GM10248 (cell line): ENCODE measurements at regions not wholly inside any gene's neighbourhood (a gene's known extent, or its start where the extent isn't known, plus 50 kb on each side); places are given as distances from the start of the nearest gene placed in this dataset.

Experiments used
- CTCF ChIA-PET: fragments of 300-600 bp; sonication (Branson Sonifier 250); formaldehyde crosslinking; extraction: SDS; loops from one replicate; lab custom pipeline; 2021; ENCODE audit warnings: antibody characterized with exemption; lab: Yijun Ruan, JAX
- POLR2A ChIA-PET: fragments of 350-650 bp; sonication (Branson Sonifier 250); formaldehyde crosslinking; extraction: SDS; loops from one replicate; lab custom pipeline; 2020; ENCODE audit warnings: antibody characterized with exemption; lab: Yijun Ruan, JAX
- DNase-seq: peaks from one replicate; pipeline ENCODE4 v3.0.0; 2012; ENCODE audit errors: extremely low spot score
- TF ChIP-seq, protein P1 (sequence below): IDR thresholded peaks from 2 replicates; pipeline ENCODE4 v1.5.1; 2012; ENCODE audit warnings: mild to moderate bottlenecking, low read depth; ENCODE audit errors: extremely low read depth, missing control alignments, control extremely low read depth

DNA sequence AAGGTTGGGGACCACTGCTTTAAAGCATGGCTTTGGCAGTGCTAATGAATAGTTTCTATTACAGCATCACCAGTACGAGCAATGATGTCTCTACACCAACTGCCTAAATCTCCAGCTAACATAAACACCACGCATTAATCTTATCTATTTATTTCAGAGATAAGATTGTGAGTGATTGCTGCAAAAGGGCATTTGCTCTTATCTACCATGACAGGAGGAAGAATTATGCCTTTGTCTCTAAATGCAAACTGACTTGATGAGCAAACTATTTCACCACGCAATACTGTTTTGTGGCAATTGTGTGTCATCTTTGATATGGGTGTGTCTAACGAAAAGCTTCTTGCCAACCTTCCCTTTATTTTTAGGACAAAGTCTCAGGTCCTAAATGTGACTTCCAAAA lies 684.9 kb downstream of the SORCS1 start:
- TF ChIP-seq, protein P1, sequence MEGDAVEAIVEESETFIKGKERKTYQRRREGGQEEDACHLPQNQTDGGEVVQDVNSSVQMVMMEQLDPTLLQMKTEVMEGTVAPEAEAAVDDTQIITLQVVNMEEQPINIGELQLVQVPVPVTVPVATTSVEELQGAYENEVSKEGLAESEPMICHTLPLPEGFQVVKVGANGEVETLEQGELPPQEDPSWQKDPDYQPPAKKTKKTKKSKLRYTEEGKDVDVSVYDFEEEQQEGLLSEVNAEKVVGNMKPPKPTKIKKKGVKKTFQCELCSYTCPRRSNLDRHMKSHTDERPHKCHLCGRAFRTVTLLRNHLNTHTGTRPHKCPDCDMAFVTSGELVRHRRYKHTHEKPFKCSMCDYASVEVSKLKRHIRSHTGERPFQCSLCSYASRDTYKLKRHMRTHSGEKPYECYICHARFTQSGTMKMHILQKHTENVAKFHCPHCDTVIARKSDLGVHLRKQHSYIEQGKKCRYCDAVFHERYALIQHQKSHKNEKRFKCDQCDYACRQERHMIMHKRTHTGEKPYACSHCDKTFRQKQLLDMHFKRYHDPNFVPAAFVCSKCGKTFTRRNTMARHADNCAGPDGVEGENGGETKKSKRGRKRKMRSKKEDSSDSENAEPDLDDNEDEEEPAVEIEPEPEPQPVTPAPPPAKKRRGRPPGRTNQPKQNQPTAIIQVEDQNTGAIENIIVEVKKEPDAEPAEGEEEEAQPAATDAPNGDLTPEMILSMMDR = no peak
- CTCF ChIA-PET = interaction anchor here (1.2 kb wide), 1 partner anchor 13 kb away, joined by 5 read pairs; no protein-coding TSS in a partner anchor
- POLR2A ChIA-PET = no interaction called here
- no peak for DNase-seq

DNA sequence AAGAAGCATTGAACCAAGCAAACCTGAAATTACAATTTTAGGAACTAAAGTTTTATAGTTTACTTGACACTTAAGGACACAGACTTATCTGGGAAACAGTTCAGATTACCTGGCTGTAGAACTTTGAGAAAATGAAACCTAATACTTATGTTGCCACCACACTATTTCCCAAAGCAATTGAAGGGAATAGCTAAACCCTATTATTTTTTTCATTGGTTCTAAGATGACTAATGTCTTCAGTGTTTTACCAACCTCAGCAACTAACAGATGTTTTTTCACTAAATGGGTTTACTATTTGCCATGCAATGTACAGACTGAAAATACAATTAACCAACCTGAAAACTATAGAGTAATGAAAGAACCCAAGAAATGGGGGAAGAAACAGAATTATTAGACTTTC lies 689.6 kb downstream of the SORCS1 start:
- POLR2A ChIA-PET = no interaction called here
- DNase-seq = no peak
- CTCF ChIA-PET = no interaction called here
- TF ChIP-seq, protein P1 = no peak

DNA sequence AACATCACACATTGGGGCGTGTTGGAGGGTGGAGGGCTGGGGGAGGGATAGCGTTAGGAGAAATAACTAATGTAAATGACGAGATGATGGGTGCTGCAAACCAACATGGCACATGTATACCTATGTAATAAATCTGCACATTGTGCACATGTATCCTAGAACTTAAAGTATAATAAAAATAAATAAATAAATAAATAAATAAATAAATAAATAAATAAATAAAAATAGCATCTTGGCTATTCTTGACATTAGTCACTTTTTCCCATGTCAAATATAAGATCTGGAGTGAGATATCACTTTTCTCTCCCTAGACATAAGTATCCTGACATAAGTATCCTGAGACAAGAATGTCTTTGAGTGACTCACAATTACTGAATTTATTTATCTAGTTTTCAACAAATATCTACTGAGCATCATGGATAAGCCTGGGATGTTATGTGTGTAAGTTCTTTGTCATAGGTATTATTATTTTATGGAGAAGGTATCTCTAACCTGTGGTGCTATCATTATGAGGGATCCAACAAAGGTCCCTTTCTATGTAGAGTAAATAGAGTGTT lies 691.3 kb downstream of the SORCS1 start:
- ChIA-PET CTCF (no interaction called here), POLR2A (no interaction called here)
- TF ChIP-seq, protein P1 = no peak
- no peak for DNase-seq

DNA sequence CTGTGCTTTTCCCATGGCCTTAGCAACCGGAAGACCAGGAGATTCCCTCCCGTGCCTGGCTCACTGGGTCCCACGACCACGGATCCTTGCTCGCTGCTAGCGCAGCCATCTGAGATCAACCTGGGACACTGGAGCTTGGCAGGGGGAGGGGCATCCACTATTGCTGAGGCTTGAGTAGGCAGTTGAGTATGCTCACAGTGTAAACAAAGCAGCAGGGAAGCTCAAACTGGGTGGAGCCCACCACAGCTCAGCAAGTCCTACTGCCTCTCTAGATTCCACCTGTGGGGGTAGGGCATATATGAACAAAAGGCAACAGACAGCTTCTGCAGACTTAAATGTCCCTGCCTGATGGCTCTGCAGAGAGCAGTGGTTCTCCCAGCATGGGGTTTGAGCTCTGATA lies 697.0 kb downstream of the SORCS1 start:
- TF ChIP-seq, protein P1 = no peak
- ChIA-PET CTCF (interaction anchor here (1.7 to 2.3 kb wide), 2 partner anchors 9 to 13 kb away, joined by 5 to 8 read pairs; no protein-coding TSS in a partner anchor), POLR2A (no interaction called here)
- no peak for DNase-seq

DNA sequence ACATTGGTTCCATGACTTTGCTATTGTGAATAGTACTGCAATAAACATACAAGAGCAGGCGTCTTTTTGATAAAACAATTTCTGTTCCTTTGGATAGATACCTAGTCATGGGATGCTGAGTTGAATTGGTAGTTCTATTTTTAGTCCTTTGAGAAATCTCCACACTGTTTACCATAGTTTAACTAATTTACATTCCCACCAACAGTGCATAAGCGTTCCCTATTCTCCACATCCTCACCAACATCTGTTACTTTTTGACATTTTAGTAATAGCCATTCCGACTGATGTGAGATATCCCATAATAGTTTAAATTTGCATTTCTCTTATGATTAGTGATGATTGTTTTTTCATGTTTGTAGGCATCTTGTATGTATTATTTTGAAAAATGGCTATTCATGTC lies 707.0 kb downstream of the SORCS1 start:
- CTCF ChIA-PET = no interaction called here
- DNase-seq = no peak
- POLR2A ChIA-PET = no interaction called here
- TF ChIP-seq, protein P1 = no peak

DNA sequence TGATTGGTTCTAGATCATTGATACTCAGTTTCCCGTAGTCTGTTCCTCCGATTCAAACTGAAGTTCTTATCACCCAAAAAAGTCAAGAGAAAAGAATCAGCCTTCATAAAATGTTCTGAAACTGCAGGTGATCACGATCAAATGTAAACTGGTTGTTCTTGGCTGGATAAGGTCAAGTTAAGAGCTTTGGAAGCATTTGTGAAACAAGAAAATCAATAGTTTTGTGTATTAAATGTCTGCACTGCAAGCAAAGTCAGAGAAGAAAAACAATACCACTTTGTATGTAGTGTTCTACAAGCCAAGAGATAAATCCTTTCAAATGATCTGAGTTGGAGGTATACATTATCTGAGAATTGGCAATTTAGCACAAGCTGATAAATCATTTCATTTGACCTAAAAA lies 710.3 kb downstream of the SORCS1 start:
- TF ChIP-seq, protein P1 = no peak
- DNase-seq = no peak
- CTCF ChIA-PET = interaction anchor here (1.0 kb wide), 1 partner anchor 14 kb away, joined by 3 read pairs; no protein-coding TSS in a partner anchor
- POLR2A ChIA-PET = no interaction called here
